HG03045 (cell line): ENCODE measurements at regions not wholly inside any gene's neighbourhood (a gene's known extent, or its start where the extent isn't known, plus 50 kb on each side); places are given as distances from the start of the nearest gene placed in this dataset.
"Not testable (repeated sequence)": the region's sequence is repeated elsewhere in the genome, so short reads cannot be mapped to it uniquely, and the experiment has no call there.

Experiments used
- ATAC-seq: cut with Tn5 transposase; IDR thresholded peaks from one replicate; pipeline ENCODE4 v1.9.1; 2021; ENCODE audit warnings: mild to moderate bottlenecking, moderate library complexity; ENCODE audit not compliant: unreplicated experiment

- no peak for ATAC-seq
Observed at GRCh38 chr10:63836666-63837442, 315.7 kb downstream of the REEP3 start.

- no peak for ATAC-seq
Observed at GRCh38 chr10:63841761-63842160, 320.6 kb downstream of the REEP3 start.

- ATAC-seq, result no peak
Observed at GRCh38 chr10:63843107-63843506, 321.9 kb downstream of the REEP3 start.

GRCh38 chr10:63848871-63849270, 327.7 kb downstream of the REEP3 start:
- ATAC-seq, result not testable (repeated sequence)

GRCh38 chr10:63862860-63863259, 341.7 kb downstream of the REEP3 start:
- ATAC-seq, result no peak

GRCh38 chr10:63865210-63865609, 344.0 kb downstream of the REEP3 start:
- ATAC-seq, result no peak

GRCh38 chr10:63866075-63866746, 345.0 kb downstream of the REEP3 start:
- ATAC-seq, result peak; percentile 84

- peak; percentile 40 for ATAC-seq
Observed at GRCh38 chr10:63866747-63867140, 345.5 kb downstream of the REEP3 start.

- ATAC-seq, result no peak
Observed at GRCh38 chr10:63878428-63878827, 357.2 kb downstream of the REEP3 start.

- ATAC-seq, result no peak
Observed at GRCh38 chr10:63883861-63884260, 362.7 kb downstream of the REEP3 start.

- no peak for ATAC-seq
Observed at GRCh38 chr10:63884426-63884825, 363.2 kb downstream of the REEP3 start.

- no peak for ATAC-seq
Observed at GRCh38 chr10:63885156-63885555, 364.0 kb downstream of the REEP3 start.

- ATAC-seq, result no peak
Observed at GRCh38 chr10:63886281-63887022, 365.3 kb downstream of the REEP3 start.

GRCh38 chr10:63887023-63887589, 365.9 kb downstream of the REEP3 start:
- no peak for ATAC-seq

GRCh38 chr10:63887600-63888370, 366.6 kb downstream of the REEP3 start:
- ATAC-seq, result no peak

- no peak for ATAC-seq
Observed at GRCh38 chr10:63889803-63890202, 368.6 kb downstream of the REEP3 start.

GRCh38 chr10:63896992-63897391, 375.8 kb downstream of the REEP3 start:
- ATAC-seq, result no peak

- no peak for ATAC-seq
Observed at GRCh38 chr10:63899673-63900300, 378.6 kb downstream of the REEP3 start.

GRCh38 chr10:63901228-63901627, 380.0 kb downstream of the REEP3 start:
- no peak for ATAC-seq

GRCh38 chr10:63901881-63902280, 380.7 kb downstream of the REEP3 start:
- no peak for ATAC-seq
